ENCODE measurements at regions not wholly inside any gene's neighbourhood (a gene's known extent, or its start where the extent isn't known, plus 50 kb on each side); places are given as distances from the start of the nearest gene placed in this dataset.
"Not testable (repeated sequence)": the region's sequence is repeated elsewhere in the genome, so short reads cannot be mapped to it uniquely, and the experiment has no call there.

GRCh38 chr3:195999176-195999575 lies 82.7 kb downstream of the TFRC start:
- not testable (repeated sequence) for DNase-seq (ENCODE audit: insufficient read length); FAIRE-seq

DNA sequence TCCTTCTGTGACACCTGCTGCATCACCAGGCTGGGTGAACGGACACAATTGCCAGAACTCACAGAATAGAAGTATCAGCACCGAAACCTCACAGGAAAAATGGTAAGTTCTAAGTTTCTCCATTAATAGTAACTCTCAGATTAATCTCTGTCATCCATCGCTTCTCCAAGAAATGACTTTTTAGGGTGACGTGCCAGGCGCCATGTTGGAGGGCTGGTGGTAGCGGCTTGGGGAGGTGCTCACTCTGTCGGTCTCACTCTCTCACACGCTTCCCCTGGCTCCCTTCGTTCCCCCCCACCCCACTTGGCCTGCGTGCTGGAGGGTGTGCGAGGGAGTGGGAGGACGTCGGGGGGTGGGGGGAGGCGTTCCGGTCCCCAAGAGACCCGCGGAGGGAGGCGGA lies 85.6 kb downstream of the TFRC start:
- FAIRE-seq; DNase-seq (ENCODE audit: insufficient read length): not testable (repeated sequence)

- not testable (repeated sequence) for DNase-seq (ENCODE audit: insufficient read length); FAIRE-seq
These were observed 86.0 kb upstream of the TNK2 start for GRCh38 chr3:195994343-195994742.

- FAIRE-seq; DNase-seq (ENCODE audit: insufficient read length): not testable (repeated sequence)
These were observed 85.3 kb upstream of the TNK2 start for GRCh38 chr3:195993671-195994070.

GRCh38 chr3:195992956-195993595 lies 84.7 kb upstream of the TNK2 start:
- FAIRE-seq; DNase-seq (ENCODE audit: insufficient read length): not testable (repeated sequence)

DNA sequence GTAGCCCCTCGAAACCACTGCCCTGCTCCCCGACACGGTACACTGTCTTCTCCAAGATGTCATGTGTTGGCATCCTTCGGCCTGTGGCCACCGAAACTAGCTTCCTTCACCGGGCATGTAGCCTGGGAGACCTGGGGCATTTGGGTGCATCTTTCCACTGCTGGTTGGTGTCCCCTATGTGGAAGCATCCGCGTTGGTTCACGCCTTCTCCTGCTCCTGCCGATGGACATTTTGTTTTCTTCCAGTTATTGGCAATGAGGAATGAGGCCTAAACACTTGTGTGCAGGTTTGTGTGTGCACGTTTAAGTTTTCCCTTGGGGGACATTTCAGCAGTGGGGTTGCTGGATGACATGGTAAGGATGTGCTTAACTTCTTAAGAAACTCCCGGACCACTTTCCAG lies 83.6 kb upstream of the TNK2 start:
- DNase-seq (ENCODE audit: insufficient read length); FAIRE-seq: not testable (repeated sequence)

GRCh38 chr3:195991243-195991642 lies 82.9 kb upstream of the TNK2 start:
- not testable (repeated sequence) for FAIRE-seq; DNase-seq (ENCODE audit: insufficient read length)

DNA sequence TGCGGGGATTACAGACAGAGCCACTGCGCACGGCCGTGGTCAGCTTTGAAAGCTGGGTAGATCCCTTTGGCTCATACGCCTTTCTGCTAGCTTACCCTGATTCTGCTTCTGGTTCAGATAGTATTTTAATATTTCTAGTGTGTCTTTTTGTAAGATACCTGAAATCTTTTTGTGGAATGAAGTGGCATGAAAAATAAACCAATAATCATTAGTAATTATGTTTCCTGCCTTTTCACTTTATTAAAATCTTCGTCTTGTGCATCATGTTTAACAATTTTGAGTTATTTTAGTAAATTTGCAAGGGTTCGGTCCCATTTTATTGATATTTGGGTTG lies 82.5 kb upstream of the TNK2 start:
- FAIRE-seq; DNase-seq (ENCODE audit: insufficient read length): not testable (repeated sequence)

GRCh38 chr3:195989921-195990840 lies 81.8 kb upstream of the TNK2 start:
- peak; percentile 30; the same call in 1 of the 2 replicates for TF ChIP-seq POLR2A (IDR thresholded peaks at IDR 0.05; ENCODE audit: low read depth, low read length)
- FAIRE-seq = peak; percentile 56
- DNase-seq (ENCODE audit: insufficient read length) = peak; percentile 34

DNA sequence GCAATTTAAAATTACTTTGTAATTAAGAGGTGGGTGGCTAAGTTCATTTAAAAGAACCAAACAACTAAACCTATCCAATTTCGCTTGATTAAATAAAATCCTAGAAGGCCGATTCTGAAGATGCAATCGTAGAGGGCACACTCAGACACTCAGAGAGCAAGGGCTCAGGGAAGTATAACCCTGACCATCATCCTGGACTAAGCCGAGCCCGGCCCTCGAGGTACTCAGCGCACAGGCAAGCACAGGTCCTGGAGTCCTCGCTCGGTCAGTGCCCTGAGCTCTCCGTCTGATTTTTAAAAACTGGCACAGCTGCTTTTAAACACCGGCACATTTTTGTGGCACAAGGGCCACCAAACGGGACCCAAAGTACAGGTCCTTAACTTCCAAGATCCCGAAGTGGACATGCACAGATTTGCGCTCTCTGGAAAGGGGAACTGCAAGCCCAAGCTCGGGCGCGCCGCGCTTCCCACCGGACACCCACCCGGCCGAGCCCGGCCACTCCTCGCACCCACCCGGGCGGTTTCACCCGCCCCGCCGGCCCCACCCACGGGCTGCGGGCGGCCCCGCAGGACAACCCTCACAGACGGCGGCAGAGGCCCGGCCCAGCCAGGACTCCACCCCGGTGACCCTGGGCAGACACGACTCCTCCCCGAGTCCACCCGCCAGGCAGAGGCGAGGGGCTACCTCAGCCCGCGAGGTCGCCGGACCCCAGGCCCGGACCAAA lies 81.0 kb upstream of the TNK2 start:
- not testable (repeated sequence) for DNase-seq (ENCODE audit: insufficient read length); FAIRE-seq

DNA sequence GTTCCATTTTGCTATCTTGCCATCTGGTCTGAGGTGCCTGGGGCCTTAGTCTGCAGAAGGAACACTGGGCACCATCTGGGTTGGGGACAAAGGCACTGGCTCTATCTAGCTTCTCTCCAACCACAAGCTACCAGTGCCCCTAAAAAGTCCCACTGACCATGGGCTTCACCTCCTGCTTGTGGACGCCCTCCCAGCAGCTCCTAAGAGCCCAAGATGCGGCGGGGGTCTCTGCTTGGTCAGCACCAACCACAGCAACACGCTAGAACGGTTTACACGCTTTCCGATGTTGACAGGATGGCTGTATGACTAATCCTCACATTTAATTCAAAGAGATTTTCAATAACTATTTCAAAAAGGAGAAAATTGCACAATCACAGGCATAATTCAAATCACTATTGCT lies 80.4 kb upstream of the TNK2 start:
- DNase-seq (ENCODE audit: insufficient read length); FAIRE-seq: not testable (repeated sequence)

DNA sequence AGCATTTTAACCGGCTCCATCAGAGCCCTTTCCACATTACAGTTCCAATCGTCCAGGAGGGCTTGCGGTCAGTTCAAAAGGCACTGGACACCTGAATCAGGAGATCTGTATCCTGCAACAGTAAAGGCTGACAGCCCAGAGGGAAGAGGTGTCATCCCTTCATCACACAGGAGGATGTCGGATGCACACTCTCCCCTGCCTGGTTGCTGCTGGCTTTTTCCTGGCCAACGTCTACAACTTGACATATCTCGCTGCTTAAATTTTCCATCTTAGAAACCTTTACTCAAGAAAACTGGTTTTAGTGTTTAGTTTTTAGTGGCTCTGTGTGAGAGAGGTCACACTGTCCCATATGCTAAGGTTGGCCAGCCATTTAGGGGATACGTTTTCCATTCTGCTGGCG lies 78.7 kb upstream of the TNK2 start:
- not testable (repeated sequence) for DNase-seq (ENCODE audit: insufficient read length); FAIRE-seq

- FAIRE-seq; DNase-seq (ENCODE audit: insufficient read length): not testable (repeated sequence)
These were observed 78.2 kb upstream of the TNK2 start for GRCh38 chr3:195986576-195986975.

- not testable (repeated sequence) for DNase-seq (ENCODE audit: insufficient read length); FAIRE-seq
These were observed 77.1 kb upstream of the TNK2 start for GRCh38 chr3:195985348-195985920.

GRCh38 chr3:195984392-195985030 lies 76.2 kb upstream of the TNK2 start:
- FAIRE-seq = not testable (repeated sequence)

GRCh38 chr3:195983880-195984279 lies 75.5 kb upstream of the TNK2 start:
- not testable (repeated sequence) for DNase-seq (ENCODE audit: insufficient read length); FAIRE-seq

More at GRCh38 chr3:195984392-195985030, 76.2 kb upstream of the TNK2 start:
- DNase-seq (ENCODE audit: insufficient read length) = not testable (repeated sequence)

DNA sequence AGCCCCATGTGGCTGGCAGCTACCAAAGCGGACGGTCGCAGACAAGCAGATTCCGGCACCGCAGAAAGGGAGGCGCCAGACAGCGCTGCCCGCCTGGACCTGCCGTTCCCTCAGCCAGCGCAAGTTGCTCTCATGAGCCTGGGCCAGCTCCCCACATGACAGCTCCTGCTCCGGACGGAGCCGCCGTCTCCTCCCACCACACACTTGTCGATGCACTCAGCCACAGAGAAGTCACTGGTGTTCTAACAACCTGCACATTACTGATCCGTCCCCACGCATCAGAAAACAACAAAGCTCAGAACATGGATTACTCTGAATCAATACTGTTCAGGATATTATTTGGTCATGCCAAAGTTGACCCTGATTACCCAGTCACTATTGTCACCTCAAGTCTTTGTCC lies 74.4 kb upstream of the TNK2 start:
- DNase-seq (ENCODE audit: insufficient read length); FAIRE-seq: not testable (repeated sequence)

GRCh38 chr3:195981778-195982177 lies 73.4 kb upstream of the TNK2 start:
- DNase-seq (ENCODE audit: insufficient read length); FAIRE-seq: not testable (repeated sequence)

GRCh38 chr3:195979877-195980276 lies 71.5 kb upstream of the TNK2 start:
- not testable (repeated sequence) for FAIRE-seq; DNase-seq (ENCODE audit: insufficient read length)

DNA sequence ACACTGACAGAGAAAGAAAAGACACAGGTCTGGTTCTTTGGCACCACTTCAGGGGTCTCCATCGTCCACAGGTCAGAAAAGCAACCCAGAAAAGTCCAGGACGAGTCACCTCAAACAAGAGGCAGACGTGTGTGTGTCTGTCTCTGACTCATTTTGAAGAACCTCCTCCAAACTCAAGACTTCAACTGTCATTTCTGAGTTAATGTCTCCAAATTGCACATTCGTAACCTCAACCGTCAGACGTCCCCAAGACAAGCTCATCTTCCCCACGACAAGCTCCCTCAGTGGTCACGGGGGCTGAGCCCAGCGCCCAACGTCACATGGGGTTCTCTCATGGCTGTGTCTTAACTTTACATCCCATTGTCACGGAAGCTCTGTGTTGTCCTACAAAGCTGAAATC lies 70.2 kb upstream of the TNK2 start:
- not testable (repeated sequence) for DNase-seq (ENCODE audit: insufficient read length); FAIRE-seq

Measured in GM12892 (cell line).